ENCODE measurements at regions not wholly inside any gene's neighbourhood (a gene's known extent, or its start where the extent isn't known, plus 50 kb on each side); places are given as distances from the start of the nearest gene placed in this dataset.

DNA sequence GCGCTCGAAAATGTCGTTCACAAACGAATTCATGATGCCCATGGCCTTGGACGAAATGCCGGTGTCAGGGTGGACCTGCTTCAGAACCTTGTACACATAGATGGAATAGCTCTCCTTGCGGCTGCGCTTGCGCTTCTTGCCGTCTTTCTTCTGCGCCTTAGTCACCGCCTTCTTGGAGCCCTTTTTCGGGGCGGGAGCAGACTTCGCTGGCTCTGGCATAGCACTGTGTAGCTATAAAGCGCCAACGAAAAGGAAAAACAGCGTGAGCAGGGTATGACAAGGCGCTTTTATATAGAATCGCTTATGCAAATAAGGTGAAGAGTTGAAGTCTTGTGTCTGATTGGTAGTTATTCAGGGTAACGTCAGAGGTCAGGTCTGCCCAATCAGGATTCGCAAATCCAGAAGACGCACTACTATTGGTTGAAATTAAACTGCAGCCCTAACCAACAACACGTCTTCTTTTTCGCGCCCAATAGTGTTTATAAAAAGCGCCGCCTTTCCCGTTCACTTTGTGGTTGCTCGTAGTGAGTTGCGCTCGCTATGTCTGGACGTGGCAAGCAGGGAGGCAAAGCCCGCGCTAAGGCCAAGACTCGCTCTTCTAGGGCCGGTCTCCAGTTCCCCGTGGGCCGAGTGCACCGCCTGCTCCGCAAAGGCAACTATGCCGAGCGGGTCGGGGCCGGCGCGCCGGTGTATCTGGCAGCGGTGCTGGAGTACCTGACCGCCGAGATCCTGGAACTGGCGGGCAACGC, 114.8 kb upstream of the PRSS16 start:
- H2AFZ ChIP-seq (ENCODE audit: low read length), result no peak overlapping the region
- H3K23me2 ChIP-seq (ENCODE audit: insufficient read length, low read depth, low read length, poor library complexity, severe bottlenecking), result peaks cover 6% of the 10 kb centered on the region
- H3K79me2 ChIP-seq (ENCODE audit: insufficient read depth, low read length), result no peaks in the 10 kb centered on the region
- no peaks in the 10 kb centered on the region for H3K9me3 ChIP-seq (ENCODE audit: control insufficient read depth, low read depth, low read length)
- no CpG with 5 or more reads among the region's 53 CpGs for WGBS (ENCODE audit: extremely low coverage, insufficient read length, low lambda C conversion rate)
- H3K14ac ChIP-seq (ENCODE audit: insufficient read depth, low read length), result peak overlapping the region; percentile 97
- H3K79me1 ChIP-seq (ENCODE audit: insufficient read depth, low read depth, low read length, poor library complexity, severe bottlenecking), result no peaks in the 10 kb centered on the region
- Mint-ChIP-seq H3K9me3 (no peaks in the 10 kb centered on the region; a peak in 1 of 5 replicates), H3K27me3 (ENCODE audit: low read depth) (peaks cover 5% of the 10 kb centered on the region; the same call in 1 of the 2 replicates), H3K27ac (no peak overlapping the region), H3K36me3 (ENCODE audit: insufficient read depth in 1 of 3, low read depth in 3 of 3) (peaks cover 0 to 2% (median 0%) of the 10 kb centered on the region in 3 experiments; a peak in 1 of 7 replicates), H3K4me3 (no peak overlapping the region), H3K4me1 (peaks cover 33 to 45% of the 10 kb centered on the region in 2 experiments)
- no peak overlapping the region for H4K5ac ChIP-seq (ENCODE audit: insufficient read length, low read depth, low read length)
- H2BK120ac ChIP-seq (ENCODE audit: low read depth, low read length, poor library complexity, severe bottlenecking), result no peak overlapping the region
- H2BK20ac ChIP-seq (ENCODE audit: low read depth, low read length, poor library complexity, severe bottlenecking), result no peak overlapping the region
- peak overlapping the region; percentile 98 for H3K18ac ChIP-seq (ENCODE audit: insufficient read length, low read depth, low read length)
- peak overlapping the region; percentile 38 for H4K8ac ChIP-seq (replicated peaks; ENCODE audit: insufficient read length, low read depth, low read length)
- H3K23ac ChIP-seq (ENCODE audit: insufficient read length, low read depth, low read length), result no peak overlapping the region
- H3K4me1 ChIP-seq (ENCODE audit: insufficient read depth, low read length), result no peaks in the 10 kb centered on the region; the same call in 1 of the 2 replicates
- H3K56ac ChIP-seq (ENCODE audit: insufficient read length, low read depth, low read length), result peak overlapping the region; percentile 12
- H2BK5ac ChIP-seq (ENCODE audit: insufficient read length, low read length), result peak overlapping the region; percentile 84
- H2BK12ac ChIP-seq (ENCODE audit: insufficient read length, low read depth, low read length), result no peak overlapping the region
- no peak overlapping the region; the same call in 1 of the 2 replicates for H3K4ac ChIP-seq (ENCODE audit: low read depth, low read length)
- no peak overlapping the region for H4K91ac ChIP-seq (ENCODE audit: insufficient read length, low read depth, low read length)
- DNase-seq, result peak; percentile 98
- TF ChIP-seq, protein P1, sequence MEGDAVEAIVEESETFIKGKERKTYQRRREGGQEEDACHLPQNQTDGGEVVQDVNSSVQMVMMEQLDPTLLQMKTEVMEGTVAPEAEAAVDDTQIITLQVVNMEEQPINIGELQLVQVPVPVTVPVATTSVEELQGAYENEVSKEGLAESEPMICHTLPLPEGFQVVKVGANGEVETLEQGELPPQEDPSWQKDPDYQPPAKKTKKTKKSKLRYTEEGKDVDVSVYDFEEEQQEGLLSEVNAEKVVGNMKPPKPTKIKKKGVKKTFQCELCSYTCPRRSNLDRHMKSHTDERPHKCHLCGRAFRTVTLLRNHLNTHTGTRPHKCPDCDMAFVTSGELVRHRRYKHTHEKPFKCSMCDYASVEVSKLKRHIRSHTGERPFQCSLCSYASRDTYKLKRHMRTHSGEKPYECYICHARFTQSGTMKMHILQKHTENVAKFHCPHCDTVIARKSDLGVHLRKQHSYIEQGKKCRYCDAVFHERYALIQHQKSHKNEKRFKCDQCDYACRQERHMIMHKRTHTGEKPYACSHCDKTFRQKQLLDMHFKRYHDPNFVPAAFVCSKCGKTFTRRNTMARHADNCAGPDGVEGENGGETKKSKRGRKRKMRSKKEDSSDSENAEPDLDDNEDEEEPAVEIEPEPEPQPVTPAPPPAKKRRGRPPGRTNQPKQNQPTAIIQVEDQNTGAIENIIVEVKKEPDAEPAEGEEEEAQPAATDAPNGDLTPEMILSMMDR (conservative IDR thresholded peaks at IDR 0.05), result no peak
- H3K9ac ChIP-seq (ENCODE audit: extremely low read depth, insufficient read length, low read length), result peak overlapping the region; percentile 99
- no peak overlapping the region for H3T11ph ChIP-seq (ENCODE audit: low read length)
- H2AK5ac ChIP-seq (ENCODE audit: insufficient read length, low read length), result no peak overlapping the region
- H3K27ac ChIP-seq (ENCODE audit: insufficient read length, low read depth, low read length), result peak overlapping the region; percentile 92
- no peaks in the 10 kb centered on the region for H3K27me3 ChIP-seq (ENCODE audit: insufficient read depth, low read length)
- peak overlapping the region; percentile 78 for H3K4me2 ChIP-seq (ENCODE audit: insufficient read depth, insufficient read length, low read length)
- no peaks in the 10 kb centered on the region for H4K20me1 ChIP-seq (ENCODE audit: control insufficient read depth, insufficient read depth, insufficient read length)
- no peak overlapping the region for H2BK15ac ChIP-seq (ENCODE audit: low read depth, low read length)
